ENCODE measurements at regions not wholly inside any gene's neighbourhood (a gene's known extent, or its start where the extent isn't known, plus 50 kb on each side); places are given as distances from the start of the nearest gene placed in this dataset.

- no peak for TF ChIP-seq CTCF (IDR thresholded peaks at IDR 0.05)
- TF ChIP-seq POLR2A (IDR thresholded peaks at IDR 0.05): no peak
Measured at GRCh38 chr2:220999356-220999755, 572.7 kb downstream of the EPHA4 start.

Data from body of pancreas (tissue), 4 donors.